MCF 10A (cell line): ENCODE measurements at regions not wholly inside any gene's neighbourhood (a gene's known extent, or its start where the extent isn't known, plus 50 kb on each side); places are given as distances from the start of the nearest gene placed in this dataset.

ENCODE experiments used
- BruUV-seq: library from RNA; stranded (reverse); fragments of 400-500 nt; replicated peaks from 2 replicates; lab custom pipeline; 2021; lab: Mats Ljungman, UMichigan
- CTCF ChIA-PET: fragments of 300-600 bp; sonication (Branson Sonifier 250); formaldehyde crosslinking; extraction: SDS; loops from one replicate; lab custom pipeline; 2021; ENCODE audit warnings: antibody characterized with exemption, inconsistent platforms; lab: Yijun Ruan, JAX
- POLR2A ChIA-PET: fragments of 300-600, 350-650 bp; sonication (Branson Sonifier 250); formaldehyde crosslinking; extraction: SDS; loops from one replicate; lab custom pipeline; 2020; ENCODE audit warnings: antibody characterized with exemption, inconsistent platforms; lab: Yijun Ruan, JAX
- DNase-seq: peaks from one replicate; pipeline ENCODE4 v3.0.0-alpha.2; 2018; ENCODE audit not compliant: unreplicated experiment
- H3K27ac Mint-ChIP-seq: one replicate; pipeline ENCODE4 v1.8.0; 2022; ENCODE audit warnings: mild to moderate bottlenecking, low read depth, mixed read lengths; ENCODE audit not compliant: unreplicated experiment
- H3K27me3 Mint-ChIP-seq: one replicate; pipeline ENCODE4 v1.8.0; 2022; ENCODE audit warnings: mixed read lengths; ENCODE audit not compliant: insufficient read depth, unreplicated experiment
- H3K36me3 Mint-ChIP-seq: one replicate; pipeline ENCODE4 v1.8.0; 2022; ENCODE audit warnings: mild to moderate bottlenecking, moderate library complexity, mixed read lengths; ENCODE audit not compliant: insufficient read depth, unreplicated experiment
- H3K4me1 Mint-ChIP-seq: one replicate; pipeline ENCODE4 v1.8.0; 2022; ENCODE audit warnings: mixed read lengths; ENCODE audit not compliant: insufficient read depth, unreplicated experiment
- H3K4me3 Mint-ChIP-seq: one replicate; pipeline ENCODE4 v1.8.0; 2022; ENCODE audit warnings: mild to moderate bottlenecking, moderate library complexity, mixed read lengths; ENCODE audit not compliant: unreplicated experiment
- H3K9me3 Mint-ChIP-seq: one replicate; pipeline ENCODE4 v1.8.0; 2022; ENCODE audit warnings: mixed read lengths; ENCODE audit not compliant: unreplicated experiment
- CTCF ChIP-seq: fragments of 200-600 bp; IDR thresholded peaks from one replicate; pipeline ENCODE4 v1.8.0; 2022; ENCODE audit warnings: antibody characterized with exemption, mild to moderate bottlenecking; ENCODE audit not compliant: unreplicated experiment
- intact Hi-C: fragments of 100-400 bp; cut with micrococcal nuclease; formaldehyde crosslinking; loops from 2 replicates; pipeline ENCODE4 v1.14.1; 2022

- H3K4me3 Mint-ChIP-seq = no peak overlapping the region
- intact Hi-C loops = no loop called here
- ChIA-PET POLR2A (no interaction called here), CTCF (no interaction called here)
- no peak overlapping the region for H3K27ac Mint-ChIP-seq
- no peak for TF ChIP-seq CTCF
- H3K36me3 Mint-ChIP-seq = no peaks in the 10 kb centered on the region
- peaks cover 7% of the 10 kb centered on the region for H3K9me3 Mint-ChIP-seq
- no peak for DNase-seq
- BruUV-seq = no TSS peak
- no peaks in the 10 kb centered on the region for H3K27me3 Mint-ChIP-seq
- H3K4me1 Mint-ChIP-seq = no peaks in the 10 kb centered on the region
These were observed 90.9 kb downstream of the CTTN start for GRCh38 chr11:70489276-70489675.

- CTCF ChIA-PET = interaction anchor here (0.6 kb wide), 1 partner anchor 1335 kb away, joined by 3 read pairs; no protein-coding TSS in a partner anchor
- Mint-ChIP-seq H3K9me3 (peaks cover 7% of the 10 kb centered on the region), H3K36me3 (no peaks in the 10 kb centered on the region), H3K4me3 (no peak overlapping the region), H3K27me3 (no peaks in the 10 kb centered on the region), H3K27ac (no peak overlapping the region), H3K4me1 (no peaks in the 10 kb centered on the region)
- no peak for TF ChIP-seq CTCF
- BruUV-seq = no TSS peak
- DNase-seq = no peak
- intact Hi-C loops = no loop called here
- POLR2A ChIA-PET = no interaction called here
These were observed 91.9 kb downstream of the CTTN start for GRCh38 chr11:70490208-70490607.

GRCh38 chr11:70490723-70491558 is 92.6 kb downstream of the CTTN start:
- no peak overlapping the region for H3K27ac Mint-ChIP-seq
- H3K9me3 Mint-ChIP-seq = peaks cover 7% of the 10 kb centered on the region
- no peak for TF ChIP-seq CTCF
- BruUV-seq = no TSS peak
- CTCF ChIA-PET = interaction anchor here (0.6 kb wide), 1 partner anchor 1334 kb away, joined by 3 read pairs; no protein-coding TSS in a partner anchor
- H3K4me1 Mint-ChIP-seq = no peaks in the 10 kb centered on the region
- H3K27me3 Mint-ChIP-seq = no peaks in the 10 kb centered on the region
- H3K36me3 Mint-ChIP-seq = no peaks in the 10 kb centered on the region
- no peak for DNase-seq
- POLR2A ChIA-PET = no interaction called here
- H3K4me3 Mint-ChIP-seq = no peak overlapping the region
- intact Hi-C loops = no loop called here

GRCh38 chr11:70491696-70492472 is 93.6 kb downstream of the CTTN start:
- intact Hi-C loops = no loop called here
- Mint-ChIP-seq H3K4me1 (no peaks in the 10 kb centered on the region), H3K27ac (no peak overlapping the region), H3K9me3 (peaks cover 7% of the 10 kb centered on the region), H3K4me3 (no peak overlapping the region), H3K36me3 (no peaks in the 10 kb centered on the region), H3K27me3 (no peaks in the 10 kb centered on the region)
- TF ChIP-seq CTCF = no peak
- no peak for DNase-seq
- ChIA-PET CTCF (no interaction called here), POLR2A (no interaction called here)
- no TSS peak for BruUV-seq
